NCI-H2107 treated with DMSO at 0.1 percent for 48 hours (cell line): ENCODE measurements at regions not wholly inside any gene's neighbourhood (a gene's known extent, or its start where the extent isn't known, plus 50 kb on each side); places are given as distances from the start of the nearest gene placed in this dataset.

ENCODE experiments used
- DNase-seq: peaks from one replicate; lab custom pipeline; 2025; ENCODE audit not compliant: unreplicated experiment; lab: John Stamatoyannopoulos, UW

GRCh38 chr4:67051000-67051789 lies 494.1 kb downstream of the CENPC start:
- DNase-seq: peak; percentile 17

- DNase-seq: peak; percentile 26
These were observed 495.9 kb downstream of the CENPC start for GRCh38 chr4:67049446-67049845.

- DNase-seq: no peak
These were observed 496.8 kb downstream of the CENPC start for GRCh38 chr4:67048530-67048929.

- DNase-seq: no peak
These were observed 505.0 kb downstream of the CENPC start for GRCh38 chr4:67040315-67040714.

GRCh38 chr4:67038228-67038566 lies 507.1 kb downstream of the CENPC start:
- no peak for DNase-seq

GRCh38 chr4:67037504-67038227 lies 507.6 kb downstream of the CENPC start:
- no peak for DNase-seq

- no peak for DNase-seq
These were observed 508.5 kb downstream of the CENPC start for GRCh38 chr4:67036791-67037190.

- no peak for DNase-seq
These were observed 509.3 kb downstream of the CENPC start for GRCh38 chr4:67035986-67036385.

- no peak for DNase-seq
These were observed 509.8 kb downstream of the CENPC start for GRCh38 chr4:67035501-67035900.

GRCh38 chr4:67030636-67031035 lies 514.7 kb downstream of the CENPC start:
- DNase-seq: no peak

GRCh38 chr4:67020438-67020797 lies 524.9 kb downstream of the CENPC start:
- no peak for DNase-seq

GRCh38 chr4:67019686-67020437 lies 525.4 kb downstream of the CENPC start:
- DNase-seq: no peak

GRCh38 chr4:67014592-67014991 lies 530.7 kb downstream of the CENPC start:
- no peak for DNase-seq

GRCh38 chr4:67006791-67007190 lies 538.5 kb downstream of the CENPC start:
- no peak for DNase-seq

- DNase-seq: no peak
These were observed 553.8 kb downstream of the CENPC start for GRCh38 chr4:66991521-66991920.

GRCh38 chr4:66974665-66975064 lies 570.6 kb downstream of the CENPC start:
- no peak for DNase-seq

GRCh38 chr4:66972087-66972486 lies 573.2 kb downstream of the CENPC start:
- no peak for DNase-seq

- no peak for DNase-seq
These were observed 580.8 kb downstream of the CENPC start for GRCh38 chr4:66964467-66964866.

GRCh38 chr4:66963084-66963483 lies 582.2 kb downstream of the CENPC start:
- DNase-seq: no peak

GRCh38 chr4:66959207-66959606 lies 586.1 kb downstream of the CENPC start:
- no peak for DNase-seq

- no peak for DNase-seq
These were observed 588.5 kb downstream of the CENPC start for GRCh38 chr4:66956852-66957251.

GRCh38 chr4:66956426-66956825 lies 588.9 kb downstream of the CENPC start:
- no peak for DNase-seq
